ENCODE measurements at regions not wholly inside any gene's neighbourhood (a gene's known extent, or its start where the extent isn't known, plus 50 kb on each side); places are given as distances from the start of the nearest gene placed in this dataset.

- no peaks in the 10 kb centered on the region for H3K9me3 ChIP-seq (ENCODE audit: low read depth, low read length)
- TF ChIP-seq, protein P1, sequence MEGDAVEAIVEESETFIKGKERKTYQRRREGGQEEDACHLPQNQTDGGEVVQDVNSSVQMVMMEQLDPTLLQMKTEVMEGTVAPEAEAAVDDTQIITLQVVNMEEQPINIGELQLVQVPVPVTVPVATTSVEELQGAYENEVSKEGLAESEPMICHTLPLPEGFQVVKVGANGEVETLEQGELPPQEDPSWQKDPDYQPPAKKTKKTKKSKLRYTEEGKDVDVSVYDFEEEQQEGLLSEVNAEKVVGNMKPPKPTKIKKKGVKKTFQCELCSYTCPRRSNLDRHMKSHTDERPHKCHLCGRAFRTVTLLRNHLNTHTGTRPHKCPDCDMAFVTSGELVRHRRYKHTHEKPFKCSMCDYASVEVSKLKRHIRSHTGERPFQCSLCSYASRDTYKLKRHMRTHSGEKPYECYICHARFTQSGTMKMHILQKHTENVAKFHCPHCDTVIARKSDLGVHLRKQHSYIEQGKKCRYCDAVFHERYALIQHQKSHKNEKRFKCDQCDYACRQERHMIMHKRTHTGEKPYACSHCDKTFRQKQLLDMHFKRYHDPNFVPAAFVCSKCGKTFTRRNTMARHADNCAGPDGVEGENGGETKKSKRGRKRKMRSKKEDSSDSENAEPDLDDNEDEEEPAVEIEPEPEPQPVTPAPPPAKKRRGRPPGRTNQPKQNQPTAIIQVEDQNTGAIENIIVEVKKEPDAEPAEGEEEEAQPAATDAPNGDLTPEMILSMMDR (IDR thresholded peaks at IDR 0.05; ENCODE audit: extremely low read depth, low read depth, low read length): no peak
- no peak overlapping the region for H2AFZ ChIP-seq (ENCODE audit: low read length)
Measured at GRCh38 chr13:50274181-50274580, 258.9 kb downstream of the KCNRG start.

GRCh38 chr13:50275392-50276063, 260.3 kb downstream of the KCNRG start:
- DNase-seq (ENCODE audit: insufficient read length, low spot score, missing footprints): no peak
- TF ChIP-seq, protein P1 (IDR thresholded peaks at IDR 0.05; ENCODE audit: extremely low read depth, low read depth, low read length): no peak
- no peak overlapping the region for H3K4me3 ChIP-seq (ENCODE audit: insufficient read depth, low read length)
- no peaks in the 10 kb centered on the region for H3K27me3 ChIP-seq (ENCODE audit: insufficient read depth, low read length)
- H3K9me3 ChIP-seq (ENCODE audit: low read depth, low read length): no peaks in the 10 kb centered on the region
- H3K4me2 ChIP-seq (ENCODE audit: insufficient read depth, low read length): no peak overlapping the region
- H3K79me2 ChIP-seq (ENCODE audit: insufficient read depth, low read length): no peaks in the 10 kb centered on the region
- H2AFZ ChIP-seq (ENCODE audit: low read length): no peak overlapping the region
- no peaks in the 10 kb centered on the region for H4K20me1 ChIP-seq (ENCODE audit: insufficient read depth, low read length)
- H3K27ac ChIP-seq (ENCODE audit: low read depth, low read length): no peak overlapping the region
- no peaks in the 10 kb centered on the region for H3K36me3 ChIP-seq (ENCODE audit: insufficient read depth, low read length)
- H3K4me1 ChIP-seq (ENCODE audit: insufficient read depth, low read length): no peaks in the 10 kb centered on the region

More at GRCh38 chr13:50274181-50274580, 258.9 kb downstream of the KCNRG start:
- DNase-seq (ENCODE audit: insufficient read length, low spot score, missing footprints): no peak
- Histone ChIP-seq H3K4me3 (ENCODE audit: insufficient read depth, low read length) (no peak overlapping the region), H3K4me2 (ENCODE audit: insufficient read depth, low read length) (no peak overlapping the region), H4K20me1 (ENCODE audit: insufficient read depth, low read length) (no peaks in the 10 kb centered on the region), H3K36me3 (ENCODE audit: insufficient read depth, low read length) (no peaks in the 10 kb centered on the region), H3K4me1 (ENCODE audit: insufficient read depth, low read length) (peaks cover 3% of the 10 kb centered on the region), H3K79me2 (ENCODE audit: insufficient read depth, low read length) (no peaks in the 10 kb centered on the region), H3K27me3 (ENCODE audit: insufficient read depth, low read length) (no peaks in the 10 kb centered on the region), H3K27ac (ENCODE audit: low read depth, low read length) (no peak overlapping the region)

DNA sequence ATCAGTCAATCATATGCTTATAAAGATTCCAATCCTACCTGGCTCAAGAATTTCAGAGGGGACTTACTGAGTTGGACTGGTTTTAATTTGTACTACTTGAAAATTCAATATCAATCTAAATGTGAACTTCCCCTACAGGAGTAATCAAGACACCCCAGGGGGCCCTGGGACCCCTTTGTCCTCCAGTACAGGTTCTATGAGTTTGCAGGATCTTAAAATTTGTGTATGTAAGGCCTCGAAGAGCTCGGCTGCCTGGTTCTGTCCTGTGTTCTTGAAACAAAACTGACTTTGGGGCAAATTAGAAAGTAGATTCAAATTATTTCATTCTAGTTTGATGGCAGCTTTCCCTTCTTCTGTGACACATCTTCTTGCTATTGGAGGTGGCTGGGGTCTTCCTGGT, 261.3 kb downstream of the KCNRG start:
- H3K4me3 ChIP-seq (ENCODE audit: insufficient read depth, low read length): no peak overlapping the region
- no peaks in the 10 kb centered on the region for H3K79me2 ChIP-seq (ENCODE audit: insufficient read depth, low read length)

DNA sequence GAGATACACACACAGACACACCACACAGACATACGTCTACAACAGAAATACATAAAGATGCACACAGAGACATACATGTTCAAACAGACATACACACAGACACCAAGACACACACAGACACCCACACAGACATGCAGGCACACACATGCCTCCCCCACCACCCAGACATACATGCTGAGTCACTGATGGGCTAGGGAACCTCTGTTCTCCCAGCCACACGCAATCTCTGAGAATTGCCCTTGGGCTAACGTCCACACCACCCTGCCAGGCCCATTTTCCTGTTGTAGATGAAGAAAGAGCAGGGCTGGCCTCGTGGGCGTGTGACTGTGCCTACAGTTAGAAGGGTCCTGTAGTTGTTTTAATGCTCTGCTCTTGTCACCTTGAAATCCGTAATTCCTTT, 261.9 kb downstream of the KCNRG start:
- H3K4me1 ChIP-seq (ENCODE audit: insufficient read depth, low read length): no peaks in the 10 kb centered on the region
- H2AFZ ChIP-seq (ENCODE audit: low read length): no peak overlapping the region
- H3K4me3 ChIP-seq (ENCODE audit: insufficient read depth, low read length): no peak overlapping the region
- H4K20me1 ChIP-seq (ENCODE audit: insufficient read depth, low read length): no peaks in the 10 kb centered on the region
- no peak overlapping the region for H3K4me2 ChIP-seq (ENCODE audit: insufficient read depth, low read length)
- H3K27ac ChIP-seq (ENCODE audit: low read depth, low read length): no peak overlapping the region
- TF ChIP-seq, protein P1 (IDR thresholded peaks at IDR 0.05; ENCODE audit: extremely low read depth, low read depth, low read length): no peak
- H3K36me3 ChIP-seq (ENCODE audit: insufficient read depth, low read length): no peaks in the 10 kb centered on the region
- H3K27me3 ChIP-seq (ENCODE audit: insufficient read depth, low read length): no peaks in the 10 kb centered on the region
- no peaks in the 10 kb centered on the region for H3K9me3 ChIP-seq (ENCODE audit: low read depth, low read length)
- no peak for DNase-seq (ENCODE audit: insufficient read length, low spot score, missing footprints)
- no peaks in the 10 kb centered on the region for H3K79me2 ChIP-seq (ENCODE audit: insufficient read depth, low read length)

More for the DNA sequence above, 261.3 kb downstream of the KCNRG start:
- H3K36me3 ChIP-seq (ENCODE audit: insufficient read depth, low read length): no peaks in the 10 kb centered on the region
- TF ChIP-seq, protein P1 (IDR thresholded peaks at IDR 0.05; ENCODE audit: extremely low read depth, low read depth, low read length): no peak
- no peak overlapping the region for H3K27ac ChIP-seq (ENCODE audit: low read depth, low read length)
- no peak for DNase-seq (ENCODE audit: insufficient read length, low spot score, missing footprints)
- no peak overlapping the region for H2AFZ ChIP-seq (ENCODE audit: low read length)
- H4K20me1 ChIP-seq (ENCODE audit: insufficient read depth, low read length): no peaks in the 10 kb centered on the region
- H3K9me3 ChIP-seq (ENCODE audit: low read depth, low read length): no peaks in the 10 kb centered on the region
- no peaks in the 10 kb centered on the region for H3K27me3 ChIP-seq (ENCODE audit: insufficient read depth, low read length)
- no peak overlapping the region for H3K4me2 ChIP-seq (ENCODE audit: insufficient read depth, low read length)
- no peaks in the 10 kb centered on the region for H3K4me1 ChIP-seq (ENCODE audit: insufficient read depth, low read length)

All from osteoblast (primary cell).